Ecto neural progenitor cell (in vitro differentiated cells): ENCODE measurements at regions not wholly inside any gene's neighbourhood (a gene's known extent, or its start where the extent isn't known, plus 50 kb on each side); places are given as distances from the start of the nearest gene placed in this dataset.
"Not testable (repeated sequence)": the region's sequence is repeated elsewhere in the genome, so short reads cannot be mapped to it uniquely, and the experiment has no call there.

Source experiments
- DNase-seq: peaks from one replicate; pipeline ENCODE4 v3.0.0-alpha.2; 2018; ENCODE audit warnings: low spot score

DNA sequence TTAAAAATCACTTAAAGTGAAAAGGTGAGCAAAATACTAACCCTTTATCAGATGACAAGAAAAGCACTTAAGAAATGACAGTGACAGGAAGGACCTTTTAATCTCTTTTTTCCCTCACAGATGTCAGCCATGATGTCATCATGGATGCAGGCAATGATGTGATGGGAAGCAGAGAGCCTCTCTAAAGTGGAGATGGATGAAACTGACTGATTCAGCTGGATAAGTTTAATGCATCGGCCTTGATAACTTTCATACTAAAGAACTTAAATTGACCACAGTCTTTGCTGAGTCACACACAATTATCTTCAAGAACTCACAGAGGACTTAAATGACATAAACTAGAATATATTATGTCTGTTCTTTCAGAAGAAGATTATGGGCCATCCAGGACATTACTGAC lies 153.2 kb upstream of the FGF10 start:
- no peak for DNase-seq

DNA sequence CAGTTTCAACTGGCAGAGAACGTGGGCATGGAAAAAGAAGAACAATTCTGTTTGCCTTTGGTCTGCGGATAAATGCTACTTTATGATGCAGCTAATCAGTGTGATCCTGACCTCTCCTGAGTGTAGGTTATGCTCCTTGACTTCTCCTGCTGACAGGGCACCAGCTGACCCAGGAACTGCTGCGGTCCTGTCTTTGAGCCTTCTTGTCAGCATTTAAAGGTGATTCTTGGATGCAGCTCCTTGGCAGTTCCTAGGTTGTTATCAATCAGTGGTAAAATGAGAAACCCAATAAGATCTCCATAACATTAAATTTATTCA lies 150.3 kb upstream of the FGF10 start:
- no peak for DNase-seq

DNA sequence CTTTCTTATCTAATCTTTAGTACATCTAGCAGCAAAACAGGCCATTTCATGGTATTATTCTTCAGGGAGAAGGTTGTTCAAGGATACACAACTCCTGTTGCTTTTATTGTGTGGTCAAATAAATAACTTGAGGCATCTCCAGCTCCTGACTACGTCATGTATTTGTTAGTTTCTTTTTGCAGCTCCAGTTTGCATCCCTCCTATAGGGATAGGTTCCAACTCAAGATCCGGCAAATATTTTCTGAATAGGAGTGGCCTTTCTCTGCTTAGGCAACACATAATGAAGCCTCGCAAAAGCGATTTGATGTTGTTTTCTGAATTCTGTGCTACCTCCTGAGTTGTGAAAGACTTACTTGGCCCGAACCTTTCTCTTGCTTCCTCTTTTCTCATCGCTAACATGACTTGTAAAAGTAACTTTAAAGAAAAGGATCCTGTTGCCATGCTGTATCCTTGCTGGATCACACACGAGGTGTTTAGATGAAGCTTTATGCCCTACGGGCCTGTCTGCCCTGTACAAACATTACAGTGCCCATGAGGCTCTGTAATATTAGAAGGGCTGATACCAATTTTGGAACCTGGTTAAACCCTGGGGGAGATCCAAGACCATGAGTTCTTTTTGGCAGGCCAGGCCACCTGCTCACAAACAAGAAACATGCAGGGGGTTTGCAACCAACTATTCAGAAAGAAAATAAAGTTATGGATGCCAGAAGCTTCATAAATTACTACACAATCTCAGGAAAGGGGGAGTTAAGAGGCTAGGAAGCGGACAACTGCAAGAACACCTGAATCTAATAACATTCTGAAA lies 149.8 kb upstream of the FGF10 start:
- DNase-seq, result no peak

DNA sequence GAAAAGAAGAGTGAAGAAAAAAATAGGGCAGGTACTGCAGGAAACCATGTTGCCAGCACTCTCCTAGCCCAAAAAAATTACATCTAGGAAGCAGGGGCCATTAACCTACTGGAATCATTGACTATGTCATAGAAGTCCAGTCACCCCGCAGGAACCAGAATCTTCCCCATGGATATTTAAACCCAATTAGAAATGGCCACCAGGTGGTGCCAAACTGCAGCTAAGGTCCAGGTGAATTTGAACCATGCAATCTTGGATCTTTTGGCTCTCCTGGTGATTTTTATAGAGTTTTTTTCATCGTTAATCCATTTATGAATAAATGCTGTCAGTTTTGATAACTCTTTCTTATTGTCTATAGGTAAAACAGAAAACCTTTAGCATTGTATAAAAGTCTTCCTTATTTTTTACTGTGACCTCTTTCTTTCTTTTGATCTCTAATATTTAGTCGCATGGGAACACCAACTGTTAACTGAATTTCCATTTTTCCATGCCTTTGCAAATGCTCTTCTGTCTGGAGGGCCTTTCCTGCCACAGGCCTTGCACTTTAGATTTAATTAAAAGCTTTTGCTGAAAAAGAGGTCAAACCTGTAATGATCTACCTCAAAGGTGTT lies 147.5 kb upstream of the FGF10 start:
- DNase-seq, result no peak

DNA sequence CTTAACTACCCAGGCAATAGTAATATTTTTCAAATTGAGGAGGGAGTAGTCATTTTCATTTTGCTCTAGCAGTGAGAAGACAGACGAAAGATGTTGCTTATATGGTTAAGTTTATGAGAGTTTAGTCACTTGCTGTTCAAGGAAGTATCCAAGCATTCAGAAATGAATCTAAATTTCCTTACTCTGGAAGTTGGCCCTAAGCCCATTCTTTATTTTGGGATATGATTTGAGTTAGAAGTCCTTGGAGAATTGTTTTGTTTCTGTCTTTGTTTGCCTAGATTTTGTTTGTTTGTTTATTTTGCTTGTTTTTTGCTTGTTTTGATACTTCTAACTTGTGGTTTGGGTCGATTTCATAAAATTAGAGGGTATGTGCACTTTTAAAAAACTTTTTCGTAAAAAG lies 146.4 kb upstream of the FGF10 start:
- DNase-seq, result no peak

DNA sequence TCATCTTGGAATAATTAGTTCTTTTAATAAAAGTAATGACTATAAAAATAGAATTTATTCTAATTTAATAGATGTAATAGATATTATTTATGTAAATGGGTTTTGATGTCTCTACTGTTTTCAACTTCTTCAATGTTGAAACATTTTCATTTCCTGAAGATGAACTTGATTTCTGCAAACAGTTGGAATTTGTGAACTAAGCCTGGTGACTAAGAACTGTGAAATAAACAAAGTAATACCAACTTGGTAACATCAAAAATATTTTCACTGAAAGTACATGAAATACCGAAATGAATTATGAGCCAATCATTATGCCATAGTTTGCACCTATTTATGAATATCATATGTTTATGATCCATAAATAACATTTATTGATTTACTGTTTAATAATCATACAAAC lies 143.8 kb upstream of the FGF10 start:
- no peak for DNase-seq

DNA sequence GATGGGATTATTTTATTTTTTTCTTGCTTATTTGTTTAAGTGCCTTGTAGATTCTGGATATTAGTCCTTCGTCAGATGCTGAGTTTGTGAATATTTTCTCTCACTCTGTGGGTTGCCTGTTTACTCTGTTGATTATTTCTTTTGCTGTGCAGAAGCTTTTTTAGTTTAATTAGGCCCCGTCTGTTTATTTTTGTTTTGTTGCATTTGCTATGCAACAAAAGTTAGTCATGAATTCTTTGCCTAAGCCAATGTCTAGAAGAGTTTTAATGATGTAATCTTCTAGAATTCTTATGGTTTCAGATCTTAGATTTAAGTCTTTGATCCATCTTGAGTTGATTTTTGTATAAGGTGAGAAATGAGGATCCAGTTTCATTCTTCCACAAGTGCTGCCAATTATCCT lies 142.5 kb upstream of the FGF10 start:
- not testable (repeated sequence) for DNase-seq

DNA sequence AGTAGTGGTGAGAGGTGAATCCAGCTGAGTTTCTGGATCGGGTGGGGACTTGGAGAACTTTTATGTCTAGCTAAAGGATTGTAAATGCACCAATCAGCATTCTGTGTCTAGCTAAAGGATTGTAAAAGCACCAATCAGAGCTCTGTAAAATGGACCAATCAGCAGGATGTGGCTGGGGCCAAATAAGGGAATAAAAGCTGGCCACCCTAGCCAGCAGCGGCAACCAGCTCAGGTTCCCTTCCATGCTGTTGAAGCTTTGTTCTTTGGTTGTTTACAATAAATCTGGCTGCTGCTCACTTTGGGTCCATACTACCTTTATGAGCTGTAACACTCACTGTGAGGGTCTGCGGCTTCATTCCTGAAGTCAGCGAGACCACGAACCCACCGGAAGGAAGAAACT lies 141.6 kb upstream of the FGF10 start:
- DNase-seq, result not testable (repeated sequence)

DNA sequence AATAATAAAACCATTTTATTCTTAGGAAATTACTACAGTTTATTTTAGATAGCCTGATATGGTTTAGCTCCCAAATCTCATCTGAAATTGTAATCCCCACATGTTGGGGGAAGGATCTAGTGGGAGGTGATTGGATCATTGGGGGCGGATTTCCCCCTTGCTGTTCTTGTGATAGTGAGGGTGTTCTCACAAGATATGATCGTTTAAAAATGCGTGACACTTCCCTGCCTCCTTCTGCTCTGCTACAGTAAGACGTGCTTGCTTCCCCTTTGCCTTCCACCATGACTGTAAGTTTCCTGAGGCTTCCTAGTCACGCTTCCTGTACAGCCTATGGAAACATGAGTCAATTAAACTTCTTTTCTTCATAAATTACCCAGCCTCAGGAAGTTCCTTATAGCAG lies 122.4 kb upstream of the FGF10 start:
- DNase-seq, result no peak

DNA sequence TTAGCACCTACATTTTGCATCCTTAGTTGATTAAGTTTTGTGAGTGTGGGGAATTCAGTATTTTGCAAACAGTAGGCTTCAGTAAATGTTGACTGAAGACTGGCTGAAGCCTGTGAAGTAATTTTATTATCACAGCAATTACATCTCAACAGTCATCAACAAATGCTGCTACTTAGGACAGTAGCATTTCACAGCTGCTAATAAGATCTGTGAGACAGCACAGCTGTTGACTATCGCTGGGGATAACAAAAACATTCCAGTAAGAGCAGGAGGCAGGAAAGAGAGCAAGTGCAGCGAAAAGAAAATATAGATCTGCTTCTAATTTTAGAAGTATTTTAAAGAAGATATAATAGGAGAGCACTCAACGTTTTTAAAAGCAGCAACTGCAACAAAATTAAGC lies 117.3 kb upstream of the FGF10 start:
- DNase-seq, result no peak

DNA sequence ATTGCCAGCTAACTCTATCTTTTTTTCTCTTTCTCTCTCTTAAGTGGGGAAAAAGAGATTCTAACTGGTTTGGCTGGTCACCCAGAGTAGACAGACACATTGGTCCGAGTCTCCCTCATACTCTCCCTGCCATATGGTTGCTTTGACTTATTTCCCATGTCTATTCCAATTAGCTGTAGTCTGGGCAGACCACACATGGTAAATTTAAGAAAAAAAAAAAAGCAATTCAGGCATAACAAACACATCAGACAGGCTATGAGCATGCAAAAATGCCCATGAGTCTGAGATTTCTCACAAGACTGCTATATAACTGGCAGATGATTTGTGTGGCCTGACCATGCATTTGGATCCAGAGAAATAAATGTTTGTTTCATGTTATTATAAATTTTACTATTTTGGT lies 110.2 kb upstream of the FGF10 start:
- DNase-seq, result no peak

DNA sequence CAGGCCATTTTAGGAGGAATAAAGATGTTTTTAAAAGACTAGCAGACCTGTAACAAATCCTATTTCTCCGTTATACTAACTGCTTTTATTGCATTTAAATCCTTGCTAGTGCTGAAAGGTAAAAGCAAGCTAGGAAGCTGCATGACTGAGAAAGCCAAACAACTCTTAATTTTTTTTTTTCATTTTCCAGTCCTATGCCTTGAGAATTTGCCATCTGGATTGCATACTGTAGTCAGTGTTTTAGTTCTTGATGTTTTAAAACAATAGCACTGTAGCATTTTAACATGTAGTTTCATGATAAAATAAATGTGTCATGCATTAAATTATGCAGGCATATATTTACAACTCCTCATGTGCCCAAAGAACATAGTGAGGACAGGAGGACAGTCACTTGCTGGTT lies 108.4 kb upstream of the FGF10 start:
- no peak for DNase-seq

DNA sequence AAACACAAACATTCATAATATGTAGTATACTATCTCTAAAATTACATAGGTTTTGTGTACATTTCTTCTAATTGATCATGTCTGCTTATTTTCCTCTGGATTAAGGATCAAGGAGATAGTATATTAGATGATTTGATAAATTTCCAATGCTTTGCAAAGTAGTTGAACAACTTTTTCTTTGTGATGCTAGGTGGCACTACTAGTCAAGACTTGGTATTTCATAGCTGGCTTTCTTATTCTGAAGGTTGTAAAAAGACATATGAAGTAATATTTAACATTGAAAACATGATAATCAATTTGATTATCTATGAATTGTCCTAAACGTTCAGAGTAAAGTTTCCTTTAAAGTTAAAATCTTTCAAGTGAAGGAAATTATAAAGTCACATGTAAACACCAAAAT lies 106.1 kb upstream of the FGF10 start:
- no peak for DNase-seq

DNA sequence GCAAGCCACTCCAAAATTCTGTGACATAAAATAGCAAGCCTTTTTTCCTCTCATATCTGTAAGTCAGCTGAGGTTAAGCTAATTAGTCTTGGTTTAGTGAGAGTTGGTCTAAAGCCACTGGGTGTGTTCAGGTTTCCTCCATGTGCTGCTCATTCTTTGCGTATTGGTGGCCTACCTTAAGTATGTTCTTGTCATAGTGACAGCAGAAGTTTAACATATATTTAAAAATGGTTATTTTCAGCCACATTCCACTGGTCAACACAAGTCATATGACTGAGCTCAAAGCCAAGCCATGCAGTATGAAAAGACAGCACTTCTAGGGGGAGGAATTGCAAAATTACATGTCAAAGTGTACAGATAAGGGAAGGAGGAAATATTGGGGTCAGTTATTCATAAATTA lies 100.5 kb upstream of the FGF10 start:
- no peak for DNase-seq

DNA sequence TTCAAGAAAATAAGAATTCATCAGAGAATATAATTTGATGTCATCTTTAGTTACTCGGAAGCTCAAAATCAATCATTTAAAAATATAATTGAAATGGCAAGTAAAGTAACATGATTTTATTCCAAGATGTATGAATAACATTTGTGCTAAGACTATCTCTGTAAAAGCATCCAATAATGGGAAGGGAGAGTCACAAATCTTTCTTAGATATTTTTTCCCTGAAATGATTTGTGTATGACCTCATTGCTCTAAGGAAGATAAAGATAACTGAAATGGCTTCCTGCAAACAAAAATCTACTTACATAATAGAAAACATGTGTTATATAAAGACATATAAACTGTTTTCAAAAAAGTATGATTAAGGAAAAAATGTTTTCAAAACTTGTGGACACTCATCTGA lies 97.4 kb upstream of the FGF10 start:
- no peak for DNase-seq

DNA sequence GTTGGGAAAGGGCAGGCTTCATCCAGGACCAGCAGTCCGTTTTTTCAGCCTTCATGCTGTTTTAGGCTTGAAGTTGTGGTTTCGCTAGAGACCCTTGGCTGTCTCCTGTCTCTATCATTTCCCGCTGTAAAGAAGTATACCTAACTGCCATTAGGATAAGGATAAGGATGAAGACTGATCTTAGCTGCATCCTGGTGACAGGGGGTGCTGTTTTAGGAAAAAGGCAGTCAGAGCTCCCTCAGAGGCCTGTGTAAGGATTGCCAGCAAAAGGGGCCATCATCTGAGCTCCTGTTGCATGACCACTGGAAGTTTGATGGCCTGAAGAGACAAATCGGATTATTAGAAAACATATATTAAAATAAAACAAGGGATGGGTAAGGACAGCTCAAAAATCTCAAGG lies 64.8 kb upstream of the FGF10 start:
- peak; percentile 39 for DNase-seq

DNA sequence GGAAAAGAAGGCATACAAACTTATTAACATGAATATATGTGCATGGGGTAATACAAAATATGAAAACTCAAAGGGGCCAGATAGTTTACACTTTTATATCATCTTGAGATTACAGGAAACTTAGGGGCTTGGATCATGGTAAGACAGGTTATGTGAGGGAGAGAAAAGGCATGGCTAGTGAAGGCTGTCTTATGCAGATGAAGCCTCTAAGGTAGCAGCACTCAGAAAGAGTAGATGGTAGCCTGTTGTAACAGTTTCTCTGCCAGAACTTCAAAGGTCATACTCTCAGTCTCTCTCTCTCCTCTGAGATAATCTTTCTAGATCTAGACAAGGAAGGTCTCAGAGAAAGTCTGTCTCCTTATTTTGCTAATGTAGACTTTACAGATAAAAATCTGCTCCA lies 57.2 kb upstream of the FGF10 start:
- no peak for DNase-seq

DNA sequence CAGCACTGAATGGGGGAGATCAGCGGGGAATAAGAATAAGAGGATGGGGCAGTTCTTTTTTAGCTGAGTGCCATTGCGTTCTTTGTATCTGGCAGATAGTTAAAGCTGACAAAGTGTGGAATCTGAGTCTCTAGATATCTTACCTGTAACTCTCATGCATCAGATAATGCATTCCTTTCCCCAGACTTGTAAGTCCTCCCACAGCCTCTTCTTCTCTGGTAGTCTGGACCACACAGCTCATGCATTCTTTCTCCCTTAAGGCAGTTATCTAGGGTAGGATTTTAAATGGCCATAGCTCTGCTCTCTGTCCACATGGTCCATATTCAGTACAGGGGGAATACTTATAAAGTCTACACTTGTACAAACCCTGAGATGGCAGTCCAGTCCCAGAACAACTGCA lies 54.0 kb upstream of the FGF10 start:
- no peak for DNase-seq

DNA sequence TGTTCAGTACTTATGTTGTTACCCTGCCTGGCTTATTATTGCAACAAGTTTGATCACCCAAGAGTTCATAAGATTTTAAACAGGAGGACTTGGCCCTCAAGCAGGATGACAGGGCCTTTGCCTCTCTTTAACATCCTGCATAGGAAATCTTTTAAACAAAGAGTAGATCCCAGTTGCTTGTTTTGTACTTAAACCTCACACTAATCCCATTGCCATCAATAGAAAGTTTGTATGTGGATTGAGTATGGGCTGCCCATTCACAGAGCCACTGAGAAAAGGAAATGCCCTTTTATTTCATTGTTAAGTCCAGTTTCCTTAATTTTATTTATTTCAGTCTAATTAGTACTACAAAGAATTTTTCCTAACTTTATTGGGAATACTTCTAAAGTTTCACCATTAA lies 52.2 kb upstream of the FGF10 start:
- no peak for DNase-seq

DNA sequence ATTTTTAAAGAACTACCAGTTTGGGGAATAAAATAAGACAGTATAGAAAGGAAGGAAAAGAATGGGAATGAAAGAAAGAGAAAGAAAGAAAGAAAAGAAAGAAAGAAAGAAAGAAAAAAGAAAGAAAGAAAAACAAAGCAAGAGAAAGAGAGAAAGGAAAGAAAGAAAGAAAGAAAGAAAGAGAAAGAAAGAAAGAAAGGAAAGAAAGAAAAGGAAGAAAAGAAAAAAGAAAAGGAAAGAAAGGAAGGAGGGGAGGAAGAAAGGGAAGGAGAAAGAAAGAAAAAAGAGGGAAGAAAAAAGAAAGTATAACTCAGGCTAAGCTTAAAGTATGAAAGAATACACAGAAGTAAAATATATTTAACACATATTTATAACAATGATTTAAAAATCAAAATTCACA lies 51.0 kb upstream of the FGF10 start:
- no peak for DNase-seq
